Embryonic facial prominence (tissue), 1 donor: ENCODE measurements at regions not wholly inside any gene's neighbourhood (a gene's known extent, or its start where the extent isn't known, plus 50 kb on each side); places are given as distances from the start of the nearest gene placed in this dataset.

ENCODE experiments used
- DNase-seq: peaks from one replicate; pipeline ENCODE4 v3.0.0-alpha.2; 2016; ENCODE audit errors: extremely low spot score

GRCh38 chr16:62597875-62598274 lies 561.6 kb upstream of the CDH8 start:
- no peak for DNase-seq

- no peak for DNase-seq
Measured at GRCh38 chr16:62596584-62596983, 560.3 kb upstream of the CDH8 start.

DNA sequence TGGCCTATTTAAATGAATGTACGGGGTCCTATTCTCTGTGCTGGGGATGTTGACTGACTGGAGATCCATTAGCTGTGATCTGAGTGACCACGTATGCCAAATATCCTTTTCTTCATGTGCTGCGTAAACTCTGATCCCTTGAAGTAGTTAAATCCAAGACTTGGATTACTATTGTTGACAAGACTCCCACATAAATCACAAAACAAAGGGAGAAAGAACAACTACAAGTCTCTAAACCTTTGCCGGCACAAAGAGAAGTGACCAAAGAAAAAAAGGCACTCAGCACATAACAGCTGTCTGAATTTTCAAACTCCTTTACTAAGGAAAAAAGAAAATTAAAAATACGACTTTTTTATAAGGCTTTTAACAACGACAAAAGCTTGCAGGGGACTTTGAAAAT lies 559.9 kb upstream of the CDH8 start:
- DNase-seq = no peak

DNA sequence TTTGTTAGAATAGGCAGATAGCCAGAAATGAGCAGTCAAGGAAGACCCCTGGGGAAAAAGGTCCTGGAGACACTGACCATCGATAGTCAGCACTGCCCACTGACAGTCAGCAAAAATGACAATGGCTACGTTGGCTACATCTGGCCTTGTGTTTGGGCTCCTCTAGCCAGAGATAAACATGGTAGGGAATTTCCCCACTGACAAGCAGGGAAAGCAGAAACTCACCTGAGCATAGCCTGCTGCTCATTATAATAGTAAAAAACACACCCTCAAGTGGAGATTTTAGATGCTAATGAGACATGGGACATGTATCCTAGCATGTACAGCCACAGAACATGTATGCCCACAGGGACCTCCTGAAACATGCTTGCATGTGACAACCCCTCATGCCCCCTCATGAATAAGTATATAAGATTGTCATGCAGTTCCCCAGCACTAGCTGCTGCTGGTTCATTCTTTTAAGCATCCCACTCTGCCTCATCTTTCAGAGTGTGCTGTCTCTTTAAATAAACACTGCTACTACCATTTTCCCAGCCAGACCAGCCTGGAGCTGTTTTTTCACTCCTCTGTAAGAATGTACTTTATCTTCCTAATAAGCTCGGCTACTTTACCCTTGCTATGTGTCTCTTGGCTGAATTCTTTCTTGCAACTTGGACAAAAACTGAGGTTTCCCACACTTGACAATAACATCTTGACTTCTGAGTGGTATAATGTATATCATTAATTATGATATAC lies 550.1 kb upstream of the CDH8 start:
- DNase-seq = no peak

GRCh38 chr16:62585041-62585545 lies 548.9 kb upstream of the CDH8 start:
- DNase-seq = no peak

- DNase-seq = no peak
Measured at GRCh38 chr16:62583414-62583813, 547.2 kb upstream of the CDH8 start.

- no peak for DNase-seq
Measured at GRCh38 chr16:62573466-62573865, 537.2 kb upstream of the CDH8 start.

DNA sequence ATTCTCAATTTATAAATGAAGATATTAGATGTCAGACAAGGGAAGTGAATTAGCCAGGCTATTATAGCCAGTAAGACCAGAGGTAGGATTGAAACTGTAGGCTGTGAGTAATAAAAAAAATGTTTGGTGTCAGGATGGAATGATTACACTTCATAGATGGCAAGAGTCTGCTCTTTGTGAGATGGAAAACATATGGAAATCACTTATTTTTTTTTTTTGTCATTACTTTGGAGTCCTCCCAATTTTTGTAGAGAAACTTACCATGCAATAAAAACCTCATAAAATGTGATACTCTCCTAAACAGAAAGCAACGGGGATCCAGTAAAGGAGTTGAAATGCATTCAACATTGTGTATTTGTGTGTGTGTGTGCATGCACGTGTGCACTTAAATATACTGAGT lies 532.7 kb upstream of the CDH8 start:
- no peak for DNase-seq

DNA sequence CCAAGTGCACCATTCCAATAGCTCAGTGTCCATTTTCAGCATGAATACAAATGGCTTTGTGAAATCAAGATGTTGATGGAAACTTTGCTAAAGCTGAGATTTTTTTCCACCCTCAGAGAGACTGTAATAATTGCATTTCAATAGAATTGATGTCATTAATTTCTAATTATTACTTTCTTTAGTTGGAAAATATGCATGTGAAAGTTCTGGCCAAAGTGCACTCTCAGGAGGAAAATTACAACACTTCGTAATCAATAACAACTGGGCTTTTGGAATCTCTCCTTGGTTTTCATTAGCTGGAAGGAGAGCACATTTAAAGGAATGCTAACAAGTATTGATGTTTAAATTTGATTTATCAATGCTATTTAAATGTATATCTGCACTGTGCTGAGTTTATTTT lies 529.5 kb upstream of the CDH8 start:
- DNase-seq = no peak

DNA sequence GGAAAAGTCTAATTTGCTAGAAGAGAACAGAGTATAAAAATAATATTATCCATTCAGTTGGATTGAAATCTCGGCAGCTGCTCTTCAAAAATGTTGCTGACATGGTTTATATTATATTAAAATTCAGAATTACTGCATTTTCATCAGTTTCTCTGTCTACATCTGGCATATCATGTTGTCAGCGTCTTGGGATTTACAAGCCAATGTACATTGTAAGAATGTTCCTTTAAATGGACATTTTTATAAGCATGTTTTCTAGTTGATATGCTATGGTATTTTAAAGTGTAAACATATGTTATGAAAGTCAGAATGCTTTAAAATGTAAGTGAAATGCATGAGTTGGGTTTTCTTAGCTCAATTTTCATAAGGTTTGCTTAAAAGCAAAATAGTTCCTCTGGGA lies 528.1 kb upstream of the CDH8 start:
- DNase-seq = no peak

DNA sequence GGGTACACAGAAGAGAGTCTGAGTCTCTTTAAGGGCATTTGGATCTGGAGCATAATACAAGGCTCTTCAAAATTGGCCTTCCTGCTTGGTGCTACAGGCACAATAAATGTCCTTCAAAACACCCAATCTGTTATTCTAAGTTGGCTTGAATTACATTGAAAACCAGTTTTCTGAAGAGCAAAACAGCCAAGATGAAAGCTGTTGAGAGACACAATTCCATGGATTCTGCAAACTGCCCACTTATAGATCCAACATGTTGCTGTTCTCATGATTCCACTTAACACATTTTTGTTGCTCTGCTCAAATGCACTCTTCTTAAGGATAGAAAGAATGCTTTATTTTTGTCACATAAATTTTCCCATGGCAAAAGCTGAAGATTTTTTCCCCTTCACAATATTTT lies 525.9 kb upstream of the CDH8 start:
- DNase-seq = no peak

DNA sequence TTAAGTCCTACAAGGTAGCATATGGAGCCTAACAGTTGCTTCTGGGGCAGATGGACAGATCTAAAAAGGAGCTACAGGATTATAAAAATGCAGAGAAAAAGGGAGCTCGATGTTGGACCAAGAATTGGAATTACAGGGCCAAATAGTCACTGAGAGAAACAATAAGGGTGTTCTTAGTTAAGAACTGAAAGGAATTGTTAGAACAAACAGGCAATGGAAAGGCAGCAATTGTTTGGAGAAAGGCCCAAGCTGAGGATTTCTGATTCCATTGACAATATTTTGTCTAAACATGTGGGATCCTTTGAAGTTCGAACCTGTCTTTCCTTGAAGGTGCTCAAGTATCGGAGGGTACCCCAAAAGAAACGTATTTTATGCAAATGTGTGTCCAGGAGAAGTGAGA lies 513.6 kb upstream of the CDH8 start:
- no peak for DNase-seq

DNA sequence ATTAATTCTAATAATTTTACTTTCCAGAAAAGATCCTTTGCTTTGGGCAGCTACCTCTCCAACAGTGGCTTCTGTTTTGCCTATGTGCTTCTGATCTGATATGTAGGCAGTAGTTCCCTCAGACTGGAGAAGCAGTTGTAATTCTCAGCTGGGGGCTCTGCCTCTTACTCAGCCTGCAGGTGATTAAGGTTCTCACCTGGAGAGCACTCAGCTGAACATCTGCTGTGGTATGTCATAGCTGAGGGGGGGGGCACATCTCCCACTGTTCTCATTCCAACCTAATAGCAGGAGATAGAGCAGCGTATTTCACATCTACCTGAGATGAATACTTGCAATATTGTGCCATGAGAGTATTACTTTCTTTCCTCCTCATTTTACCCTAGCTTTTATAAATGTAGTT lies 511.9 kb upstream of the CDH8 start:
- DNase-seq = no peak

DNA sequence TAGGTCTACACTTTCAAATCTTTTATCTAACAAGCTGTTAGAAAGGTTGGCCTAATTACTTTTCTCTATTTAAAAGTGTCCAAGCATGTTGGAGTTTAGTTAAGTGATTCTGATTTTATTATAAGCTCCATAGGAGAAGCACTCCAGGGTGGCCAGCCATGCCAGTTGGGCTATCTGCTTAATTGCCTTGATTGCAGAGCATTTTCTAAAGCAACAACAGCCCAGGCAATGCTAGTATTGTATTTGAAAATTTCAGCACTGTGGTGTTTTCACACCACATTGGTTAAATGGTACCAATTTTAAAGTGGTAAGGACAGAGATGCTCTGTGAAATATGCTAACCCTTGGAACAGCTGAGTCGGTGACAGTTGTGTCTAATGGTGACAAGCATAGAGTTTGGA lies 510.5 kb upstream of the CDH8 start:
- no peak for DNase-seq

DNA sequence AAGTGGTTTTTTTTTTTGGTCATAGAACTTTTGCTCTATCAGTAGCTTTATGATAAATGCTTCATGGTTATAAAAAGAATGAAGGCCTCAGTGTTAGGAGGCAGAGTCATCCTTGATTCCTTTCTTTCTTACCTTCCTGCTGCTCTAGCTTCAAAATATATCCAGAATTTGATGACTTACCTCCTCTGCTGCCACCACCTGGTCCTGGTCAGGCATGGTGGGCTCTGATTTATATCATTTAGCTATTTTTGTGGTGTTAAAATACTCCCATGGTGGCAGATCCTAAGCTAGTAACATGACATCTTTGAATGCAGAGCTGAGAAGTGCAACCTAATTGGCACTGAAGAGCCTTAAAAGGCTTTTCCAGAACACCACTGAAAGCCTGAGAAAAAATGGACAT lies 508.8 kb upstream of the CDH8 start:
- no peak for DNase-seq

DNA sequence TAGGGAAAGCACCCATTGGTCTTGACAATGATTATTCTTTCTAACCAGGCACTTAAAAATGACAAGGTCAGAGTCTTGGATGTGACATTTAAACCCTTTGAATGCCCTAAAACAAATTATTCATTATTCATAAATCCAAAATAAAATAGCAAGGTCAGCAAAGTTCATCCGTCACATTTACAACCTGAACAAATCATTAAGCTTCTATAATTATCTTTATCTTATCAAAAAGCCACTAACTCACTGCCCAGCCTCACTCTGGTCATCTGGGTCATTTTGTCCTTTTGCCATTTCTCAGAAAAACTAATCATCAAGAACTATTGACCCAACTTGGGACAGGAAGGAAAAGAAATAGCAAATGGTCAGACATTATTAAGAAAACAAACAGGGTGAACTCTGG lies 507.3 kb upstream of the CDH8 start:
- no peak for DNase-seq

DNA sequence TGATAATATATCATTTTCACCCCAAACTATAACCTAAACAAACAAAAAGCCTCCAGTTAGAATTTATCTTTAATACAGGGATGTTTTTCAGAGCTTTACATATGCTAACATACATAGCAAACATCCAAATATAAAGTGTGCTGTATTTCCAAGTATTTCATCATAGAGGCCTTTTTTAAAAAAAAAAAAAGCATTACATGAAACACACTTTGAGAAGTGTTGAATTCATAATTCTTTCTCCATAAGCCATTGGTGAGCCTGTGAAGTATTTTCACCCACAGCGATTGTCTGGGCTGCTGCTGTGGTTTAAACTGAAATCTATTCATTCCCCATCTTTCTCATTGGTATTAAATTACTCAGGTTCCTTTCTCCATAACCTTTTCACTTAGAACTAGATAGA lies 503.4 kb upstream of the CDH8 start:
- no peak for DNase-seq

GRCh38 chr16:62530426-62530825 lies 494.2 kb upstream of the CDH8 start:
- DNase-seq = no peak

- no peak for DNase-seq
Measured at GRCh38 chr16:62516001-62516400, 479.8 kb upstream of the CDH8 start.

DNA sequence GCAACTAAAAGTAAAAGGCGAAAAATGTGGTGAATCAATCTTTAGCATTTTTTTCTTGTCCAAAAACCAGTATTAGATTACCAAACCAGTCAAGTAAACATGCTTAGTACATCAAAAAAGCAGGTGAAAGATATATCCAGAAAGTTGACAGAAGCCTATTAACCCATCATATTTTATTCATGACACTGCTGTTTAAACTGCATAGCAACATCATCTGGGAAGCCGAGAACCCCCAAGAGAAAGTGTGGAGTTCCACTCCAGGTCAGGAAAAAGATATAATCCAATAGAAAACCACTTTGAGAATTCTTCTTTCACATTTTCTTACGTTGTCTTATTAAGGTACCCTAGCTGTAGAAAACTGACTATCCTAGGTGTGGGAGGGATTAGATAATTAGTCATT lies 466.8 kb upstream of the CDH8 start:
- DNase-seq = no peak

DNA sequence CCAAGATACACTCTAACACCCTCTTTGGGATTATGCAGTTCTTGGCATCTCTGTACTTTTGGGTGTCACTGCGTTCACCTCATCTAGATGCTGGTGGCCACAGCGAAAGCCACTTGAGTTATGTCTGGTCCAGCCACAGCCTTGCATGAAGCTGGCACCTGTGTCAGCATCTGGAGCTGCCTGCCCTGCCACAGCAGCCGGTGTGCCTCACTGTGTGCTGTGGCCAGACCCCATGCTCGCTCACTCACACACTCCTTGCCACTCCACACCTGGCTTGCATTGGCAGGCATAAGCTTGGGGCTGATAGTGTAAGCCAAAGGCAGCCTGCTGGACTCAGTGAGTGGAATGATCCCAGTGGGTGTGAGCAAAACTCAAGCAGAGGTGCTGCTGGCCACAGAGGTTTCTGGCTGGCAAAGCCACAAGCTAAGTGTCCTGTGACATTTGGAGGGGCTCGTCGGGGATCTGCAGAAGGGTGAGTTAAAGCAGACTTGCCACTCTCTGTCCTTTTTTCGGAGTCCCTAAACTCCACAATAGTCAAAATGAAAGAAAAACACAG lies 442.7 kb upstream of the CDH8 start:
- no peak for DNase-seq

- DNase-seq = no peak
Measured at GRCh38 chr16:62477796-62478195, 441.6 kb upstream of the CDH8 start.

DNA sequence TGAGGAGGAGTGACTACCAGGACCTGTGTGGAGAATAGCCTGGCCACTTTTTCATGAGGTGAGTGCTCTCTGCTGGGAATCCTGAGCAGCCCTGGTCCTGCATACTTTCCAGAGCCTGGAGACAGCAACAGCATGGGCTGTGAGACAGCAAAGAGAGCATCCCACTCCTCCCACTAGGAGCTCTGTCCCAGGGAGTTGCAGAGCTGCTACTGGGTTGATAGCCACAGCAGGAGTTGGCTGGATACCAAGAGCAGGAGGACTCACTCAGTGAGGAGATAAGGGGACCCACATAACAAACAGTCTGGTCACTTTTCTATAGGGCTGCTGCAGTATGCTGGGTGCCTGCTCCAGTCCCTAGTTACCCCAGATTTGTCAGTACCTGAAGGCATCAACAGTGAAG lies 439.3 kb upstream of the CDH8 start:
- DNase-seq = no peak

- DNase-seq = no peak
Measured at GRCh38 chr16:62462971-62463370, 426.7 kb upstream of the CDH8 start.
